Upper lobe of right lung (tissue), 1 donor: ENCODE measurements at regions not wholly inside any gene's neighbourhood (a gene's known extent, or its start where the extent isn't known, plus 50 kb on each side); places are given as distances from the start of the nearest gene placed in this dataset.

Source experiments
- ATAC-seq: fragments of 200-7000 bp; cut with Tn5 transposase; one replicate; pipeline ENCODE4 v1.9.1; 2020; ENCODE audit warnings: mild to moderate bottlenecking, moderate library complexity
- DNase-seq: peaks from one replicate; pipeline ENCODE4 v3.0.0-alpha.2; 2020
- H3K27ac ChIP-seq: fragments of 200-600 bp; one replicate; pipeline ENCODE4 v1.8.0; 2022
- H3K27me3 ChIP-seq: fragments of 200-600 bp; one replicate; pipeline ENCODE4 v1.8.0; 2022; ENCODE audit warnings: mild to moderate bottlenecking
- H3K36me3 ChIP-seq: fragments of 200-600 bp; one replicate; pipeline ENCODE4 v1.8.0; 2022
- H3K4me1 ChIP-seq: fragments of 200-600 bp; one replicate; pipeline ENCODE4 v1.8.0; 2022
- H3K4me3 ChIP-seq: fragments of 200-600 bp; one replicate; pipeline ENCODE4 v1.8.0; 2022; ENCODE audit warnings: mild to moderate bottlenecking
- H3K9me3 ChIP-seq: fragments of 200-600 bp; one replicate; pipeline ENCODE4 v1.8.0; 2022
- CTCF ChIP-seq: fragments of 200-600 bp; IDR thresholded peaks from one replicate; pipeline ENCODE4 v1.8.0; 2022; ENCODE audit warnings: antibody characterized with exemption
- intact Hi-C: fragments of 100-400 bp; cut with DNase I; formaldehyde crosslinking; loops from one replicate; pipeline ENCODE4 v1.11.0; 2022
- donor health status: DM: no; HTN: yes; CAD: no; lungs with severe emphysema.

GRCh38 chr9:13719981-13720676 lies 440.6 kb upstream of the MPDZ start:
- Histone ChIP-seq H3K27ac (no peak overlapping the region), H3K4me1 (no peaks in the 10 kb centered on the region), H3K27me3 (no peaks in the 10 kb centered on the region), H3K4me3 (no peak overlapping the region), H3K36me3 (no peaks in the 10 kb centered on the region), H3K9me3 (no peaks in the 10 kb centered on the region)
- intact Hi-C loops, result no loop called here
- ATAC-seq, result no peak
- no peak for DNase-seq
- no peak for TF ChIP-seq CTCF

- no peak for ATAC-seq
- Histone ChIP-seq H3K27ac (no peak overlapping the region), H3K9me3 (no peaks in the 10 kb centered on the region), H3K4me1 (no peaks in the 10 kb centered on the region), H3K36me3 (no peaks in the 10 kb centered on the region), H3K27me3 (no peaks in the 10 kb centered on the region), H3K4me3 (no peak overlapping the region)
- no peak for DNase-seq
- TF ChIP-seq CTCF, result no peak
- intact Hi-C loops, result no loop called here
Measured at GRCh38 chr9:13719446-13719845, 440.0 kb upstream of the MPDZ start.

GRCh38 chr9:13718539-13718938 lies 439.0 kb upstream of the MPDZ start:
- Histone ChIP-seq H3K4me1 (no peaks in the 10 kb centered on the region), H3K27me3 (no peaks in the 10 kb centered on the region), H3K36me3 (no peaks in the 10 kb centered on the region), H3K9me3 (no peaks in the 10 kb centered on the region), H3K27ac (no peak overlapping the region), H3K4me3 (no peak overlapping the region)
- DNase-seq, result no peak
- no peak for TF ChIP-seq CTCF
- no peak for ATAC-seq
- intact Hi-C loops, result no loop called here

GRCh38 chr9:13718086-13718485 lies 438.6 kb upstream of the MPDZ start:
- TF ChIP-seq CTCF, result no peak
- H3K27ac ChIP-seq, result no peak overlapping the region
- H3K27me3 ChIP-seq, result no peaks in the 10 kb centered on the region
- H3K36me3 ChIP-seq, result no peaks in the 10 kb centered on the region
- ATAC-seq (no peak), DNase-seq (no peak)
- no peaks in the 10 kb centered on the region for H3K4me1 ChIP-seq
- intact Hi-C loops, result no loop called here
- no peak overlapping the region for H3K4me3 ChIP-seq
- H3K9me3 ChIP-seq, result no peaks in the 10 kb centered on the region

GRCh38 chr9:13717322-13718054 lies 438.0 kb upstream of the MPDZ start:
- Histone ChIP-seq H3K9me3 (no peaks in the 10 kb centered on the region), H3K4me3 (no peak overlapping the region), H3K36me3 (no peaks in the 10 kb centered on the region), H3K27me3 (no peaks in the 10 kb centered on the region), H3K4me1 (no peaks in the 10 kb centered on the region), H3K27ac (no peak overlapping the region)
- intact Hi-C loops, result no loop called here
- ATAC-seq (no peak), DNase-seq (no peak)
- no peak for TF ChIP-seq CTCF
